ENCODE measurements at regions not wholly inside any gene's neighbourhood (a gene's known extent, or its start where the extent isn't known, plus 50 kb on each side); places are given as distances from the start of the nearest gene placed in this dataset.

DNA sequence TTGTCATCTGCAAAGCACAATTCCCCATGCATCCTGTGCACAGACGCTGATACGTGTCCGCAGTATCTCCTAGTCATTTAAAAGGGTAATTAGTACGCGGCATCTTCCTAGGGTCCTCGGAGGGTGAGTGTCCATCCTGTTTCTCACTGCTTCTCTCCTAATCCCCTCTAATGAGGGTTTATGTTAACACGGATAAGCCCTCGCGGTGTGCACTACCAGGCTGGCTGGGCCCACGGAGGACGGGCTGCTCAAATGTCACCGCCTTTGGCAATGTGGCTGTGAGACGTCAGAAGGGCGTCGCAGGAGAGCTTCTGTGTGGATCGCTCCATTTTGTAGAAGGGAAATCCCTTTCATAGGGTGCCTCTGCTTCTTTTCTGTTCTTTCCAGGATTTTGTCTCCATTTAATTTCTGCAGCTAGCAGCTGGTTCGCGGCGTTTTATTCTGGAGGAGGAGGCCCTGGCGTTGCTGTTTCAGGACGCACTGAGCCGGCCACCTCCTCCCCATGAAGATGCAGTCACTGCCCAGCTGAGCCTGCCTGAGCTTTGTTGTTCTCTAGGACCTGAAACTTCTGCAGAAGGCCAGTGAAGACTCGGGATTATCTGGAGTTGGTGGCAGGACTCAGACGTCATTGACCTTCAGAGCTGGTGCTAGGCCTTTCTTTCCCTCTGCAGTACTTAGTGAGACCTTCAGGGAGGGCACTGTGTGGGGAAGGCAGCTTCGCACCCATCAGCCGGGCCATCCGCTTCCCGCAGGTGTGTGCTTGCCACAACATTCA is 326.1 kb upstream of the IRX1 start:
- H3K9me3 ChIP-seq (ENCODE audit: control insufficient read depth, insufficient read depth, low read depth, low read length) = no peaks in the 10 kb centered on the region
- no peak overlapping the region for H3K27ac ChIP-seq (ENCODE audit: low read length)
- POLR2A ChIA-PET = no interaction called here
- no peaks in the 10 kb centered on the region for H3K36me3 ChIP-seq (ENCODE audit: control insufficient read depth, insufficient read depth, low read length)
- H3K27me3 ChIP-seq (ENCODE audit: control insufficient read depth, insufficient read depth, low read length) = no peaks in the 10 kb centered on the region
- in situ Hi-C loops (cut with HindIII; ENCODE audit: low pct_unique_long_range_greater_than_20kb, low sequenced_read_pairs) (no loop called here), intact Hi-C loops (cut with micrococcal nuclease; ENCODE audit: unreplicated experiment) (no loop called here)
- ATAC-seq (no peak), DNase-seq (ENCODE audit: low read depth, low spot score) (no peak)
- H3K4me3 ChIP-seq (ENCODE audit: low read depth in 2 of 2, low read length in 2 of 2) = no peak overlapping the region
- no peaks in the 10 kb centered on the region for H3K4me1 ChIP-seq (ENCODE audit: control insufficient read depth, insufficient read depth, low read length)
- BruUV-seq (replicated peaks) = no TSS peak
- CTCF ChIA-PET = no interaction called here
- no peak for TF ChIP-seq SIN3A (IDR thresholded peaks at IDR 0.05; ENCODE audit: borderline replicate concordance, insufficient read depth, low read depth, low read length)
- TF ChIP-seq, protein P1, sequence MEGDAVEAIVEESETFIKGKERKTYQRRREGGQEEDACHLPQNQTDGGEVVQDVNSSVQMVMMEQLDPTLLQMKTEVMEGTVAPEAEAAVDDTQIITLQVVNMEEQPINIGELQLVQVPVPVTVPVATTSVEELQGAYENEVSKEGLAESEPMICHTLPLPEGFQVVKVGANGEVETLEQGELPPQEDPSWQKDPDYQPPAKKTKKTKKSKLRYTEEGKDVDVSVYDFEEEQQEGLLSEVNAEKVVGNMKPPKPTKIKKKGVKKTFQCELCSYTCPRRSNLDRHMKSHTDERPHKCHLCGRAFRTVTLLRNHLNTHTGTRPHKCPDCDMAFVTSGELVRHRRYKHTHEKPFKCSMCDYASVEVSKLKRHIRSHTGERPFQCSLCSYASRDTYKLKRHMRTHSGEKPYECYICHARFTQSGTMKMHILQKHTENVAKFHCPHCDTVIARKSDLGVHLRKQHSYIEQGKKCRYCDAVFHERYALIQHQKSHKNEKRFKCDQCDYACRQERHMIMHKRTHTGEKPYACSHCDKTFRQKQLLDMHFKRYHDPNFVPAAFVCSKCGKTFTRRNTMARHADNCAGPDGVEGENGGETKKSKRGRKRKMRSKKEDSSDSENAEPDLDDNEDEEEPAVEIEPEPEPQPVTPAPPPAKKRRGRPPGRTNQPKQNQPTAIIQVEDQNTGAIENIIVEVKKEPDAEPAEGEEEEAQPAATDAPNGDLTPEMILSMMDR (IDR thresholded peaks at IDR 0.05) = no peak
- no peak for TF ChIP-seq TCF7L2 (IDR thresholded peaks at IDR 0.05; ENCODE audit: low read depth, low read length)
- no peak for TF ChIP-seq POLR2AphosphoS5 (IDR thresholded peaks at IDR 0.05; ENCODE audit: low read depth, low read length)
- TF ChIP-seq, protein P2, sequence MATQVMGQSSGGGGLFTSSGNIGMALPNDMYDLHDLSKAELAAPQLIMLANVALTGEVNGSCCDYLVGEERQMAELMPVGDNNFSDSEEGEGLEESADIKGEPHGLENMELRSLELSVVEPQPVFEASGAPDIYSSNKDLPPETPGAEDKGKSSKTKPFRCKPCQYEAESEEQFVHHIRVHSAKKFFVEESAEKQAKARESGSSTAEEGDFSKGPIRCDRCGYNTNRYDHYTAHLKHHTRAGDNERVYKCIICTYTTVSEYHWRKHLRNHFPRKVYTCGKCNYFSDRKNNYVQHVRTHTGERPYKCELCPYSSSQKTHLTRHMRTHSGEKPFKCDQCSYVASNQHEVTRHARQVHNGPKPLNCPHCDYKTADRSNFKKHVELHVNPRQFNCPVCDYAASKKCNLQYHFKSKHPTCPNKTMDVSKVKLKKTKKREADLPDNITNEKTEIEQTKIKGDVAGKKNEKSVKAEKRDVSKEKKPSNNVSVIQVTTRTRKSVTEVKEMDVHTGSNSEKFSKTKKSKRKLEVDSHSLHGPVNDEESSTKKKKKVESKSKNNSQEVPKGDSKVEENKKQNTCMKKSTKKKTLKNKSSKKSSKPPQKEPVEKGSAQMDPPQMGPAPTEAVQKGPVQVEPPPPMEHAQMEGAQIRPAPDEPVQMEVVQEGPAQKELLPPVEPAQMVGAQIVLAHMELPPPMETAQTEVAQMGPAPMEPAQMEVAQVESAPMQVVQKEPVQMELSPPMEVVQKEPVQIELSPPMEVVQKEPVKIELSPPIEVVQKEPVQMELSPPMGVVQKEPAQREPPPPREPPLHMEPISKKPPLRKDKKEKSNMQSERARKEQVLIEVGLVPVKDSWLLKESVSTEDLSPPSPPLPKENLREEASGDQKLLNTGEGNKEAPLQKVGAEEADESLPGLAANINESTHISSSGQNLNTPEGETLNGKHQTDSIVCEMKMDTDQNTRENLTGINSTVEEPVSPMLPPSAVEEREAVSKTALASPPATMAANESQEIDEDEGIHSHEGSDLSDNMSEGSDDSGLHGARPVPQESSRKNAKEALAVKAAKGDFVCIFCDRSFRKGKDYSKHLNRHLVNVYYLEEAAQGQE (IDR thresholded peaks at IDR 0.05; ENCODE audit: insufficient read depth in 1 of 2, low read depth in 2 of 2, low read length in 1 of 2) = no peak

DNA sequence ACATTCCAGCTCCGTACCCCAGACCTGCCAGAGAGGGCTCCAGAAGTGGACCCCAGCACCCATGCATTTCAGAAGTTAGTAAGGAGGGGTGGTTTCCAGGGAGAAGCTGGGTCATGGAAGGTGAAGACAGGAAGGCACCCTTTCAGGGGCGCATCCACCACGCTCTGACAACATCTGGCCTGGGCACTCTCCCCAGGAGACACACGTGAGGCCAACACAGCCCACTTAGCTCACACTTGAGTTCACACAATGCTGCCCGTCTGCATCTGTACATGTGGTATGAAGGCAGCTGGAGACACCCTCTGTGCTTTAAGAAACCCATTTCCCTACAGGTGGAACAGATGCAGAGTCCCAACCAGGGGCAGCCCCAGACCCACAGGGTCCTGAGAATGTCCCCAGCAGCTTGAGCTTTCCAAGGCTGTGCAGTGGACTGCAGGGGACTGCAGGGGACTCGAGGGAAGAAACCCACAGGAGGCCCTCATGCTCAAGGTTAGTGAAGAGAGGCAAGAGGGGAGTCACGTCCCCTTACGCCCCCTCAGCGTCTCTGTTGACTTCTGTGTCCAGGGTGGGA is 326.8 kb upstream of the IRX1 start:
- H3K27me3 ChIP-seq (ENCODE audit: control insufficient read depth, insufficient read depth, low read length) = no peaks in the 10 kb centered on the region
- intact Hi-C loops (cut with micrococcal nuclease; ENCODE audit: unreplicated experiment) = no loop called here
- DNase-seq (ENCODE audit: low read depth, low spot score) = no peak

More for the DNA sequence above, 326.8 kb upstream of the IRX1 start:
- no peak for ATAC-seq
- TF ChIP-seq TCF7L2 (IDR thresholded peaks at IDR 0.05; ENCODE audit: low read depth, low read length) (no peak), SIN3A (IDR thresholded peaks at IDR 0.05; ENCODE audit: borderline replicate concordance, insufficient read depth, low read depth, low read length) (no peak)
- TF ChIP-seq, protein P1 (IDR thresholded peaks at IDR 0.05) = no peak
- in situ Hi-C loops (cut with HindIII; ENCODE audit: low pct_unique_long_range_greater_than_20kb, low sequenced_read_pairs) = no loop called here
- BruUV-seq (replicated peaks) = no TSS peak
- CTCF ChIA-PET = no interaction called here
- Histone ChIP-seq H3K9me3 (ENCODE audit: control insufficient read depth, insufficient read depth, low read depth, low read length) (no peaks in the 10 kb centered on the region), H3K4me1 (ENCODE audit: control insufficient read depth, insufficient read depth, low read length) (no peaks in the 10 kb centered on the region), H3K4me3 (ENCODE audit: low read depth in 2 of 2, low read length in 2 of 2) (no peak overlapping the region), H3K27ac (ENCODE audit: low read length) (no peak overlapping the region), H3K36me3 (ENCODE audit: control insufficient read depth, insufficient read depth, low read length) (no peaks in the 10 kb centered on the region)
- POLR2A ChIA-PET = no interaction called here

Measured in Panc1 (cell line).